NCI-H1092 (cell line): ENCODE measurements at regions not wholly inside any gene's neighbourhood (a gene's known extent, or its start where the extent isn't known, plus 50 kb on each side); places are given as distances from the start of the nearest gene placed in this dataset.
"Not testable (repeated sequence)": the region's sequence is repeated elsewhere in the genome, so short reads cannot be mapped to it uniquely, and the experiment has no call there.

Experiments used
- DNase-seq: peaks from one replicate; lab custom pipeline; 2025; lab: John Stamatoyannopoulos, UW

DNA sequence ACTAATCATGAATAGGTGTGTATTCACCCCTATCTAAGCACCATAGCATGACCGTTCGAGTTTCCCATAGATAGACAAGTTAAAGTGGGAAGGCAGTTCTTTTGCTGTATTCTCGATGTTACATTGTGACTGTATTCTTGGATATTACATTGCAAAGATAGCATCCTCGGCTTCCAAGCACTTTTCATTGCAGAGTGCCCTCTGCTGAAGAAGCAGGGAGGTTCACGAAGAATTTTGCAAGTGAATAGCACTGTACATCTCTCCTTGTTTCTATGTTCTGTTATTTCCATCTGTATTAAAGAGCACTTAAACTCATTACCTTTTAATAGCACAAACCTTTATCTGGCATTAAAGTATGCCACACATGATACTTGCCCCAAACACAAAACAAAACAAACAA lies 426.7 kb upstream of the ARX start:
- DNase-seq = no peak

DNA sequence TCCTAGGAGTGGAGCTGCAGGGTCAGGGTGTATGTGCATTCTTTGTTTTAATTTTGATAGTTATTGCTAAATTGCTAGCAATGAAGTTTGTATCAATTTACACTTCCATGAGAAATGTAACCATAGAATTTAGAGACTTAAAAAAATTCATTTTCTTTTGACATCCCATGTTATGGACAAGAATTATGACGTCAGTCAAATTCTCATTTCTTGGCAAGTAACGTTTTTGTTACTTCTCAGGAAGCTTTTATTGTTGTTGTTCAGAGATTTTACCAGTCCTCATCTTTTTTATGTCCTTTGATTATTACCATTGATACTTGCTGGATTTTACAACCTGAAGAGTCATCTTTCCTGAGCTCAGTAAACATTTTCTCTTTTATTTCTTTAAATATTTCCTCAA lies 417.5 kb upstream of the ARX start:
- no peak for DNase-seq

DNA sequence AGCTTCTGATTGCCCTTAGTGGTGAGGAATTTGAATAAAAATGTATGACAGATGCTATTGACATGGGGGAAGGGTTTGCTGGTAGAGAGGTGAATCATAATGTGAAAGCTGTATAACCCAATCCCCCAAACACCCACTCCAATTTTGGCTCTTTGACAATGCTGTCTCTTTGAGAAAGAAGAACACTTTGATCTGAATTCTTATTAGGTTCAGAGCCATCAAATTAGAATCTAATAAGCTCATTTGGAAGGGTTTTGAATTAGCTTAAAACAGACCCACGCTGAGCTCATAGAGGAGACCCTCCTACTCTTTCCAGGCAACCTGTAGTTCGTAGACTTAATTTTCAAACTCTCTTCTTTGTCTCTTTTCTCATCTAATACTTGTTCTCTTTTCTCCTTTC lies 416.6 kb upstream of the ARX start:
- no peak for DNase-seq

DNA sequence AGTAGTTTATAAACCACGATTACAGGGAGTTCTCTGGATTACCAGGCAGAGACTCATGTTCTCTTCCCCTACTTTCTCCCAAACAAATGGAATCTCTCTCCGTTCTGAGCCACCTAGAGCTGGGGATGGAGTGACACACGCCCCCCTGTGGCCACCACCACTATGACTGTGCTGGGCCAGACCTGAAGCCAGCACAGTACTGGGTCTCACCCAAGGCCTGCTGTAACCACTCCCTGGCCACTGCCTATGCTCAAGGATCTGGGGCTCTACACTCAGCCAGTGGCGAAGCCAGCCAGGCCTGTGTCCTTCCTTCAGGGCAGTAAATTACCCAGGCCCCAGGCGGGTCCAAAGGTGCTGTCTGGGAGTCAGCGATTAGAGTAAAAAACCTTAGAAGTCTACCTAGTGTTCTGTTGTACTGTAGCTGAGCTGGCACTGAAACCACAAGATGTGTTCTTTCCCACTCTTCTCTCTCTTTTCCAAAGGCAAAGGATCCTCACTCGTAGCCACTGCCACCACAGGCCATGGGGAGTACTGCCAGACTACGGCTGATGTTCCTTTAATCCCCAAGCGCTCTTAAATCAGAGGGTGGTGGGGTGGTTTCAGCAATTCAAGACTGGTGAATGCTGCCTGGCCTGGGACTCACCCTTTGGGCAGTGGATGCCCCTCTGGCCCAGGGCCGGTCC lies 412.2 kb upstream of the ARX start:
- no peak for DNase-seq

DNA sequence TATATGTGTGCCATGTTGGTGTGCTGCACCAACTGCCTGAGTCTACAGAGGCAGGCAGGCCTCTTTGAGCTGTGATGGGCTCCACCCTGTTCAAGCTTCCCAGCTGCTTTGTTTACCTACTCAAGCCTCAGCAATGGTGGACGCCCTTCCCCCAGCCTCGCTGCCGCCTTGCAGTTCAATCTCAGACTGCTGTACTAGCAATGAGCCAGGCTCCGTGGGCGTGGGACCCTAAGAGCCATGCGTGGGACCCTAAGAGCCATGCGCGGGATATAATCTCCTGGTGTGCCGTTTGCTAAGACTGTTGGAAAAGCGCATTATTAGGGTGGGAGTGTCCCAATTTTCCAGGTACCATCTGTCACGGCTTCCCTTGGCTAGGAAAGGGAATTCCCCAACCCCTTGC lies 388.4 kb upstream of the ARX start:
- DNase-seq = not testable (repeated sequence)

DNA sequence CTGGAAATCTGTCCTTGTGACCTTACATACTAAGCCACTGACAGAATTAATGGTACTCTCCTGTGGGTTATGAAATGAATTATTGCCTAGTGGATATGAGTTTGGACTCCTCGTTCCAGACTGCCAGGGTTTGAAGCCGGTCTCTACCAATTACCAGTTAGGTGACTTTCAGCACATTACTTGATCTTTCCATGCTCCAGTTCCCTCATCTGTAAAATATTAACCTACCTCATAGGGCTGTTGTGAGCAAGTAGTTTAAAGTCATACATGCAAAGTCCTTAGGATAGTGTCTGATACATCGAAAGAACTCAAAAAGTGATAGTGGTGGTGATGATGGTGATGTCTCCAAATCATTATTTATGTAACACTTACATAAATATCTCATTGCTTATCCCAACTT lies 373.5 kb upstream of the ARX start:
- no peak for DNase-seq

DNA sequence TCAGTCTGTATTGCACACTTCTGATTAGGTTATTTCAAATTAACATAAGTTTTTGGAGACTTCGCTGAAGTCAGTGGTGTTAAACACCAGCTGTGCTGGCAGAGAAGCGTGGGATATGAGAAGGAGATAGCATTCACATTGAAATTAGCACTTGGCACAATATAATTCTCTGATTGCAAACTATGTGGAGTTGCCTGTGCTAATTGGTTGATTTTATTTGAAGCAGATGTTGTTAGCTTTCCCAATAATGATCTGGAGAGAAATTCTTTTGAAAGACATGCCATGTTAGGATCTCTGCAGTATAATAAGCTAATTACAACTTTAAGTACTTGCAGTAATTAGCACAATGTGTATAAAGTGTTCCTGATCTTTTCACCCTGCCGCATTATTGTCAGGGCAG lies 367.4 kb upstream of the ARX start:
- DNase-seq = no peak

DNA sequence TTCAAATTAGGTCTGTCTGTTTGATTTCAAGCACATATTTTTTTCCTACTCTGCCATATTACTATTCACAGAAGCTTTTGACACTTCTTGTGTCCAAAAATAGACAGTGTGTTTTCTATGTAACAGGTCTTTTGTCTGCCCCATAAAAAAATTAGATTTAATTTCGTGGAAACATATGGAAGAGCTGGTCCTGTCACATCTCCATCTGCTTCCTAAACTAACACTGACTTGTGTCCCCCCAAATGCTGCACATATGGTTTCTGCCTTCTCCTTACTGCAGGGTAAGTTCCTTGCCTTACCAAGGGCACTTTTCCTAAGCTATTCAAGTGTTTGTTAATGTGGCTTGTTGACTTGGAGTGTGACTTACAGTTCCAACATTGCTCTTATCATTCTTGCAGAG lies 340.7 kb upstream of the ARX start:
- DNase-seq = no peak

DNA sequence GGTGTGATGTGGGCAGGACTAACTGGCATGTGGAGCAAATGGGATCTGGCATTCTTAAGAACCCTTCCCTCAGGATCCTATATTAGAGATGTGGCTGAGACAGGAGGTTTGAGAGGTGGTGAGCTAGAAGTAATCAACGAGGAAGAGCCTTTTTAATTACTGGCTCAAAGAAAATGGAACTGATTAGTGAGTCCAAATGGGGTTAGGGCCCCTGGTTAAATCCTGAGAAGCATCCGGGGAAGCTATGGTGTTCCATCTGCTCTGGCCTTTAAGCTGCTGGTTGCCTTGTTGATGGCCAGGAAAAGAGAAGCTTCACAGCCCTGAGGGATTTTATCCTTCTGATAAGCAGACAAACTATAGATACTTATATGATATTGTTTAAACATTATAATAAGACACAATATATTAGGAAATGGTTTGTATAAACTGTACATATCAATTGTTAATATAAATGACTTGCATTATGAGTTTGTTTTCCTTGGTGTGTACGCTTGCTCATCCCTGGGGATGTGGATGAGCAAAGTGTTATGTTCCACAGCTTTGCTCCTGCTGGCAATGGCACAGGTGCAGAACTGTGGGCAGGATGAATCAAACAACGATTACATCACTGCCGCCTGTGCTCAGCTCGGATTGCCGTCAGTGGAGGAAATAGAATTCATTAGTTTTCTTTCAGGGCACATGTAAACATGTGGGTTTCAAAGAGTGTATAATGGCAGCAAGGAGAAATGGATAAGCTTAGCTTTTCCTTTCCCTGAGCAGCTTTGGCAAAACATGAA lies 328.6 kb upstream of the ARX start:
- no peak for DNase-seq

DNA sequence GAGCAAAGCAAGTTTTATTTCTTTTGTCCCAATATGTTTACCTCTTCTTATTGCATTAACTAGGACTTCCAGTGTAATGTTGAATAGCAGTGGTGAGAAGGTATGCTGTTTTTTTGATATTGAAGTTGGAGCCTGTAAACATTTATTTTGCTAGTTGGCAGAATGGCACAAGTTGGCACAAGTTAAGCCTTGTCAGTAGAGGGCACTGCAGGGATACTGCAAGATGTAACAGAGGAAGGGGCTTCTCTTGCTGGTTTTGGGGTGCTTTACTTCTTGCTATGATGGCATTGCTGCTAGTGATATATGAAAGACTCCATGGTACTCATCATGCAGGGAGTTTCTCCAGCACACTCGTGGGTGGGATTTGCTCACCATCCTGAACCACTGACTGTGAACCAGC lies 327.3 kb upstream of the ARX start:
- DNase-seq = no peak

DNA sequence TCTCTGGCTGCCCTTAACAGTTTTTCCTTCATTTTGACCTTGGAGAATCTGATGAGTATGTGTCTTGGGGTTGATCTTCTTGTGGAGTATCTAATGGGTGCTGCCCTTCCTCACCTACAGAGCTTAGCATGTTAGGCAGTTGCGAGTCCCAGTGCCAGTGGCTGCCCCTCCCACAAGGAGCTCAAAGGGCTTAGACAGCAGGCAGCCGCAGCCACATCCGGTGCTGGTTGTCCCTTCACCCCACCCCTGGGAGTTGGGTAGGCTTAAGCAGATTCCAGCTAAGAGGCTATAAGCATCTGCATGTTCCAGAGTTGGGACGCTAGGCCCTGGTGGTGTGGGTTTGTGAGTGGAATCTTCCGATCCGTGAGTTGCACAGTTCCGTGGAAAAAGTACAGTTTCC lies 322.1 kb upstream of the ARX start:
- DNase-seq = no peak

DNA sequence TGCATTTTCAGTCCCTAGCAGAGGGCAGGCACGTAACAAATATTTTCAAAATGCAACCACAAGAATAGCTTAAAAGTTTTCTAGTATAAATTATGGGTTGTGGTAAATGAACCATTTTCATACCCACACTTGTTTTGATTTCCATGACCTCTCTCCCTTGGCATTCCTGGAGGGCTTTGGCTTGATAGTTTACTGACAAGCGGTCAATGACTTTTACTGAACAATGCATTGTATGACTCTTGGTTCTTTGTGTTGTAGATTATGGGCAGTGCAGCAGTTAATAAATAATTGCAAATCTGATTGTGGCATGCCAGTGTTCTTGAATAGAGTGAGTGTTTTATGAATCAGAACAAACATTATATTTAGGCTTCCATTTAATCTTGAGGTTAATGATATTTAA lies 285.2 kb upstream of the ARX start:
- DNase-seq = no peak

DNA sequence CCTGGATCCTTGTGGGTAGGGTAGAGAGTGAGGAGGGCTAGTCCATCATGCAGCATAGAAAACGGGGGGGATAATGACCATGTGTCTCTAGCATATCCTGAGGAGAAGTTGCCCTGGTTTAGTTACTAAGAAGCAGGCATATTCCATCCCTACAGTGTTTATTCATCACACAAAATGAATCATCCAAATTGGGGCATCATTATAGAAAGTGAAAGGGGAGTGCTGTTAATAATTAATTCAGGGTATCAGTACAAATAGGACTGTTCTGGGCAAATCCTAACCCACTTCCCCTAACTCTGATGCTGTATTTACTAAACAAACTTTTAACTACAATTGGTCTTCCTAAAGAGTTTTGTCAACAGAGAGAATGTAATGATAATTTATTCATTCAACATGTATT lies 281.1 kb upstream of the ARX start:
- DNase-seq = no peak

DNA sequence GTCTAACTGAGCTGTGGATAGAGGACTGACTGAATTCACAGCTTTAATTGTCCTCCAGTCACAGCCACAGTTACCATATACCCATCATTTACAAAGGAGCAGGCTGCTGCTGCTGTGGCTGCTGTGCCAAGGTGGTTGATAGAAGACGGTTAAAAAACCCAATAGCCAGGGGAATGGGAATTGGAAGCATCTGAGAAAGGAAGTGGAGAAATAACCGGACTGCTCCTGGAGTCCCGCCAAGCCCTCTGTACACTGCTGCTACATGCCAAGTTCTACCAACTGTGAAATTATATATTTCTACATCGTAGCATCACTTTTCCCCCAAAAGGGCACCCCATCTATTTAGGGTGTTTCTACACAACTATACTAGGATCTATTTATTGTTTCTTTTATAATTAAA lies 279.7 kb upstream of the ARX start:
- DNase-seq = no peak

DNA sequence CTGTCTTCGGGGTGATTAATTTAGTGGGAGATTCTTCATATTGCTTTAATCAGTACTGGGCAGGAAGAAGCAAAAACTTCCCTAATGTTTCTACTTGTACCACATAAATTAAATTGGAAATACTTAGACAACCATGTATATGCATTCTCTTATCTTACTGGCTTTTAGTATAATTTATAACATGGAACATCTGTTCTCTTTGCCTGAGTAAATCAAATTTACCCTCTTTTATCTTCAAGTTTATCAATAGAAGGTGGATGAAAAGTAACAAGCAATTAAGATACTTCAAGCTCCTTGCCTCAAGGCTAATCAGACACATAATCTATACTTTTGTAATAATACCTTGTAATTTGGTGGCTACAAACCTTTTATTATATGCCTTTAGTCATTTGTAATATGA lies 274.4 kb upstream of the ARX start:
- DNase-seq = no peak

DNA sequence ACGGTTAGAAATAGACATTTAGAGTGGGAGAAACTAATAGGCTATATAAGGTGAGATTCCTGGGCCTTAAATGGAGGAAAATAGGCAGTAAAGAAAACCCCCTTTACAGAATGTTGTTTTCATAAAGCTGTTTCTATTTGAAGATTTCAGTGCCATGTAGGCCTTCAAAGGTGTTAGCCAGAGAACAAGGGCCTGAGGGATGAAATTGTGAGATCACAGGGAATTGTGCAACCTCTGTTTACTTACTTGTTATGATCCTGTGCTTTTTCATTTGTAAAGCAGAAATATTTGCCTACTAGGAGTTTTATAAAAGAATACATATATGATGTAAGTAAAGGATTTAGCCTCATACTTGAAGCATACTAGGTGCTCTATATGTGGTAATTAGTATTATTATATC lies 272.9 kb upstream of the ARX start:
- no peak for DNase-seq

DNA sequence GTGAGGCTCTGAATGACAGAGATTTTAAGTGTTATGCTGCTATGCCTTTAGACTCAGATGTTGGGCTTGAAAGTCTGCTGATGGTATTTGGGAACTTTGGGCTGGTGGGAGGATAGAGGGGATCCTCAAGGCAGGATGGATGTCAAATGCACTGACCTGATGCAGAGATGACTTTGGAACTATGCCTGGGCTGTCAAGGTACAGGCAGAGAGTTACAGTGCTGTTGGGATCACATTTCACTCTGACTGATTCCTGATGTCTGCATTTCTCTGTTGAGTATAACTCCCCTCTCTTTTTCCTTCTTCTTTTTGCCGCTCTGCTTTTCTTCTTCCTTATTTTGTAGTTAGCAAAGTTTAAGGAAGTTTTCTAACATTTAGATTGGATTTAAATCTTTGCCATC lies 271.8 kb upstream of the ARX start:
- no peak for DNase-seq

DNA sequence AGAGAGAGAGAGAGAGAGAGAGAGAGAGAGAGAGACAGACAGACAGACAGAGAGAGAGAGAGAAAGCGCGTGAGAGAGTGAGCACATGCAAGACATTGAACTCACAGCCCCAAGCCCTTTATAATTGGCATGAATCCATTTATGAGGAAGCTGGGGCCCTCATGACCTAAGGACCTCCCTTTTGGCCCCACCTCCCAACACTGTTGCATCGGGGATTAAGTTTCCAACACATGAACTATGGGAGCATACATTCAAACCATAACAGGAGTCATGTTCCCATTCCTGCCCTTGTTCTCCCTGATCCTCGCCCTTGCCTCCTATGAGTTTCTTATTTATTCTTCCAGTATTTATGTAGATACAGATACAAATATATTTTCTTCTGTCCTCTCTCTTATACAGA lies 269.8 kb upstream of the ARX start:
- DNase-seq = no peak

DNA sequence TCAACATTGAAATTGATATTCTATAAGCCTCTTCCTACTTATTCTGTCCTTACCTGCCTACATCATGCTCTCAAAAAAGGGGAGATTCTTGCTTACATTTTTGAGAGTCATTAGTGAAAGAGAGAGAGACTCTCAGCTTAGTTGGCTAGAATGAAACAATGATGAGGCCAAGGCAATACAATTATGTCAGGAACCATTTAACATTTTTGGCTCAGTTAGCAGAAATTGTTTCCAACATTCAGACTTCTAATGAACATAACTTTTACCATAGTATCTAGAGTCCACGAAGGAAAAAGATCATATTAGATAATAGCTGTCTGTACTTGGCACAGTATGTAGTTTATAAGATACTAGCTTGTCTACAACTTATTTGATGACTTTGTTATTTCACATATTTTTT lies 263.7 kb upstream of the ARX start:
- DNase-seq = no peak

DNA sequence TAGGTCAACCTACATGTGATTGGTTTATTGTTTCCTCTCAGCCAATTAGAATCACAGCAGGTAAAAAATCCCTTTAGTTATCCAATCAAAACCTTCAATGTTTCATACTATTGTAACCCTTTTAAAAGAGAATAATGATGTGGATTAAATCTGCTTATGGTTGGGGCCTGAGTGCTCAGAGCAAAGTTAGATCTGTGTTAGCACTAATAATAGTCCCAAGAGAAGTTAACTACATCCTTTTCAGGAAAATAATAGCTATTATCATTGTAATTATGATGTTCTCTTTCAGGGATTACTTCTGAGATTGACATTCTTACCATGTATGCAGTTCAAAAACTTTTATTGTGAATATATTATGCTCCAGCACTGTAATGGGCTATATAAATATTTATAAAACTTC lies 262.6 kb upstream of the ARX start:
- DNase-seq = no peak

DNA sequence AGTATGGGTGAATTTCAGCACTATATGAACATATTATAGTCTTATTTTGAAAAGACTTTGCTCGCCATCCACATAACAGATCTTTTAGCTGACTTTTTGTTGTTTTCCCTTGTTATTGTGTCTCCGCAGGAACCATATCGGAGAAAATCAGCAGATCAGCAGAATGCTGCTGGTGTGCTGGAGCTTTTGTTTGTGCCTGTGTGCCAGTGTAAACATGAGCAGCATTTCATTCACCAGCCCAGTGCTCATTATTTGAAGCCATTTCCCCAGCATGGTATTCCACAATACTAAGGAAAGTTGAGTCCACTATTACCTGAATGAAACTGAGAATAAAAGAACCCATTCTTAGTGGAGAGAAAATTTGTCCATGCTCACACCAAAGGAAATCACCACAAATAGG lies 261.8 kb upstream of the ARX start:
- no peak for DNase-seq

DNA sequence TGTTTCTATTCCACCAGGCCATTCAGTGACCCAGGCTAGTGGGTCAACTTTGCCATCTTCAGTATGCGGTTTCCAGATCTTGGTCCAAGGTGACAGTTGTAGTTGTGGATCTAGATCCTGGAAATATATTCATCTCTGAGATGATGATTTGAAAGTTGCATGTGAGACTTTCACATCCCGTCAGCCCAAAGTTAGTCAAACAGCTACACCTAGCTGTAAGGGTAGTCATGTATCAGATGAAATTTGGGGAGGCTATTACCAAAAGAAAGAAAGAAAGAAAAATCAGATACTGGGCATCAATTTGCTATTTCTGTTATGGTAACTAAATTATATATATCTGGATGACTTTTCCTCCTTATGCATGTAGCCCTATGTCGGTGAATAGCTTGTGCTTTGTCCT lies 259.4 kb upstream of the ARX start:
- no peak for DNase-seq

DNA sequence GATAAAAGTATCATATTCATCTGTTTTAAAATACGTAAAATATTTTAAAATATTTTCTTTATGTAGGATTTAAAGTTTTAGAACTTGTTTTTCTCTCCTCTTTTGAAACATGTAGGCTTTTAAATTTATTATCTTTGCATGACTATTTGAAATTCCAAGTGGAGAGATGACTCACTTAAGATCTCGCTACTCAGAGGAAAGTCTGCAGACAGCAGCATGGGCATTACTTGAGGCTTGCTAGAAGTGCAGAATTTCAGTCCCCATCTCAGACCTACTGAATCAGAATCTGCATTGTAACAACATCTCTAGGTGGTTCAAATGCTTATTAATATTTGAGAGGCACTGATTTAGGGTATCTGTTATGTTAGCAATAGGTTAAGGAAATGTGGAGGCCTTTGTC lies 225.7 kb upstream of the ARX start:
- DNase-seq = no peak

DNA sequence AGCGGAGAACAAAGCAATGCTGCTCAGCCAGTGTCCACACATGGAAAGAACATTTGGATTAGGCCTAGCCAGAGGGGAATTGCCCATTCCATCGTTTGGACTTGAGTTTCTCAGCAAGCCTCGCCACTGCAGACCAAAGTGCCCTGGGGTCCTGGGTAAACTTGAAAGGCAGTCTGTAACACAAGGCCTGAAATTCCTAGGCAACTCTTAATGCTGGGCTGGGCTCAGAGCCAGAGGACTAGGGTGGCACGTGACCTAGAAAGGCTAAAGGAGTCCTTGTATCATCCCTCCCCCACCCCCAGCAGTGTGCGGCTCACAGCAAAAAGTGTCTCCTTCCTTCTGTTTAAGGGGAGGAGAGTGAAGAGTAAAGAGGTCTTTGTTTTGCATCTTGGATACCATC lies 210.4 kb upstream of the ARX start:
- DNase-seq = no peak
